WTC11 (cell line): ENCODE measurements at regions not wholly inside any gene's neighbourhood (a gene's known extent, or its start where the extent isn't known, plus 50 kb on each side); places are given as distances from the start of the nearest gene placed in this dataset.

Experiments
- ATAC-seq: fragments of 200-7000 bp; cut with Tn5 transposase; 2 replicates; pipeline ENCODE4 v1.10.0; 2021; ENCODE audit warnings: mild to moderate bottlenecking, moderate library complexity
- CTCF ChIA-PET: fragments of 300-600 bp; sonication (Branson Sonifier 250); formaldehyde crosslinking; loops from one replicate; lab custom pipeline; 2021; ENCODE audit warnings: antibody characterized with exemption; lab: Charles Lee
- POLR2A ChIA-PET: fragments of 350-600 bp; sonication (Branson Sonifier 250); formaldehyde crosslinking; loops from one replicate; lab custom pipeline; 2021; ENCODE audit warnings: antibody characterized with exemption; lab: Charles Lee
- DNase-seq: peaks from one replicate; pipeline ENCODE4 v3.0.0; 2021; ENCODE audit warnings: low spot score
- H3K27ac Mint-ChIP-seq: 2 replicates; pipeline ENCODE4 v1.8.0; 2021; ENCODE audit warnings: mixed read lengths
- H3K27me3 Mint-ChIP-seq: 2 replicates; pipeline ENCODE4 v1.8.0; 2021; ENCODE audit warnings: low read depth, mild to moderate bottlenecking, moderate library complexity, mixed read lengths
- H3K36me3 Mint-ChIP-seq: 2 replicates; pipeline ENCODE4 v1.8.0; 2021; ENCODE audit warnings: mixed read lengths
- H3K4me1 Mint-ChIP-seq: 2 replicates; pipeline ENCODE4 v1.8.0; 2022; ENCODE audit warnings: mixed read lengths
- H3K4me3 Mint-ChIP-seq: 2 replicates; pipeline ENCODE4 v1.8.0; 2021; ENCODE audit warnings: mild to moderate bottlenecking, moderate library complexity, mixed read lengths
- H3K9me3 Mint-ChIP-seq: 2 replicates; pipeline ENCODE4 v1.8.0; 2021; ENCODE audit warnings: mixed read lengths
- FOXJ3 ChIP-seq: sonication (generic); formaldehyde crosslinking; IDR thresholded peaks from 2 replicates; pipeline ENCODE4 v1.9.0; 2021; ENCODE audit warnings: missing genetic modification reagents, mild to moderate bottlenecking, borderline replicate concordance
- GRHL2 ChIP-seq: fragments of 250-450 bp; sonication (Bioruptor Pico); IDR thresholded peaks from 2 replicates; pipeline ENCODE4 v1.8.0; 2022; ENCODE audit warnings: mild to moderate bottlenecking, moderate library complexity; ENCODE audit not compliant: insufficient replicate concordance, severe bottlenecking
- IRF2 ChIP-seq: sonication (generic); formaldehyde crosslinking; IDR thresholded peaks from 2 replicates; pipeline ENCODE4 v1.8.0; 2022; ENCODE audit warnings: low read depth, missing genetic modification reagents, borderline replicate concordance
- MYBL2 ChIP-seq: sonication (generic); formaldehyde crosslinking; IDR thresholded peaks from 2 replicates; pipeline ENCODE4 v1.8.1; 2023; ENCODE audit warnings: mild to moderate bottlenecking, moderate library complexity, missing genetic modification reagents
- NFYB ChIP-seq: sonication (generic); formaldehyde crosslinking; conservative IDR thresholded peaks from 2 replicates; pipeline ENCODE4 v1.8.0; 2022; ENCODE audit warnings: low read depth, missing genetic modification reagents
- NR3C1 ChIP-seq: sonication (generic); formaldehyde crosslinking; conservative IDR thresholded peaks from 2 replicates; pipeline ENCODE4 v1.8.1; 2023; ENCODE audit warnings: low read depth, mild to moderate bottlenecking, missing genetic modification reagents
- SMAD3 ChIP-seq: sonication (generic); formaldehyde crosslinking; IDR thresholded peaks from 2 replicates; pipeline ENCODE4 v1.8.0; 2022; ENCODE audit warnings: missing genetic modification reagents, mild to moderate bottlenecking, borderline replicate concordance
- ZNF121 ChIP-seq: sonication (generic); formaldehyde crosslinking; IDR thresholded peaks from 2 replicates; pipeline ENCODE4 v1.8.0; 2023; ENCODE audit warnings: missing genetic modification reagents
- ZNF263 ChIP-seq: sonication (generic); formaldehyde crosslinking; IDR thresholded peaks from 2 replicates; pipeline ENCODE4 v1.8.1; 2022; ENCODE audit warnings: low read depth, mild to moderate bottlenecking, moderate library complexity, missing genetic modification reagents
- ZNF317 ChIP-seq: sonication (generic); formaldehyde crosslinking; IDR thresholded peaks from 2 replicates; pipeline ENCODE4 v1.8.1; 2023; ENCODE audit warnings: low read depth, mild to moderate bottlenecking, moderate library complexity, missing genetic modification reagents, borderline replicate concordance
- TF ChIP-seq, protein P1 (sequence below): sonication (generic); formaldehyde crosslinking; IDR thresholded peaks from 2 replicates; pipeline ENCODE4 v1.8.0; 2023; ENCODE audit warnings: missing genetic modification reagents
- TF ChIP-seq, protein P2 (sequence below): sonication (generic); formaldehyde crosslinking; IDR thresholded peaks from 2 replicates; pipeline ENCODE4 v1.8.1; 2023; ENCODE audit warnings: mild to moderate bottlenecking, missing genetic modification reagents
- TF ChIP-seq, protein P3 (sequence below): fragments of 250-450 bp; sonication (Bioruptor Pico); conservative IDR thresholded peaks from 2 replicates; pipeline ENCODE4 v1.9.0; 2021; ENCODE audit warnings: mild to moderate bottlenecking
- TF ChIP-seq, protein P4 (sequence below): sonication (generic); formaldehyde crosslinking; IDR thresholded peaks from 2 replicates; pipeline ENCODE4 v1.8.0; 2022; ENCODE audit warnings: missing genetic modification reagents

DNA sequence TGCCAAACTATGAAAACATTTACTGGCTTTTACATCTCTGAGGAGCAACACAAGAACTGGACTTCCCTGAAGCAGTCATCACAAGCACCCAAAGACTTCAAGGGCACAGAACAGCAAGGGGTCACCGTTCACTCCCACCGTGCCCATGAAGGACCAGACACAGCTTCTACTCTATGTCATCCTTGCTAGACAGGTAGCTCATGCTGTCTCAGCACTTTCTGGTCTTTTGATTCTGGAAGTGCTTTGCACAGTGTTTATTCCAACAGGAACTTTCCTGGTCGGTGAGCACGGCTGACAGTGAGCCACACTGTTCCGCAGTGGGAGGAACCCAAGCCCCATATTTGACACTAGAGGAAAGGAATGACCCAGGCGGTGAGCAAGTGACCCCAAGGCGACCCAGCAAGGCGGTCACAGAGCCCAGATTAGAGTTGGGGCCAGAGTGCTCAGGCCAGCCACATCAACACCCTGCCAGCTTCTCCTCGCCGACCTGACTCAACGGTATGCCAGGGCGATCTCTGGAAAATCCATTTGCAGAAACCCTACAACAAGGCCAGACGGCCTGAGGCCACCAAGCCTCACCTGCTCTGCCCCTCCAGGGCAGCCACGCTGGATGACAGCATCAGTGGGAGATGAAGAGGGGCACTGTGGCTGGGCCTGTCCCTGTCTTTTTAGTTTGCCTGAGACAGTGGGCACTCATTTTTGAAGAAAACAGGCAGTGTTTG, 318.6 kb downstream of the TCERG1L start:
- TF ChIP-seq, protein P1, sequence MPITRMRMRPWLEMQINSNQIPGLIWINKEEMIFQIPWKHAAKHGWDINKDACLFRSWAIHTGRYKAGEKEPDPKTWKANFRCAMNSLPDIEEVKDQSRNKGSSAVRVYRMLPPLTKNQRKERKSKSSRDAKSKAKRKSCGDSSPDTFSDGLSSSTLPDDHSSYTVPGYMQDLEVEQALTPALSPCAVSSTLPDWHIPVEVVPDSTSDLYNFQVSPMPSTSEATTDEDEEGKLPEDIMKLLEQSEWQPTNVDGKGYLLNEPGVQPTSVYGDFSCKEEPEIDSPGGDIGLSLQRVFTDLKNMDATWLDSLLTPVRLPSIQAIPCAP (CRISPR knock-in tag): no peak
- TF ChIP-seq FOXJ3: no peak
- ChIA-PET POLR2A (no interaction called here), CTCF (no interaction called here)
- Mint-ChIP-seq H3K9me3 (peaks cover 72% of the 10 kb centered on the region), H3K4me1 (no peaks in the 10 kb centered on the region; the same call in 1 of the 2 replicates), H3K4me3 (no peak overlapping the region), H3K27me3 (peaks cover 12% of the 10 kb centered on the region), H3K36me3 (peaks cover 75% of the 10 kb centered on the region), H3K27ac (no peak overlapping the region)
- no peak for DNase-seq
- no peak for ATAC-seq

DNA sequence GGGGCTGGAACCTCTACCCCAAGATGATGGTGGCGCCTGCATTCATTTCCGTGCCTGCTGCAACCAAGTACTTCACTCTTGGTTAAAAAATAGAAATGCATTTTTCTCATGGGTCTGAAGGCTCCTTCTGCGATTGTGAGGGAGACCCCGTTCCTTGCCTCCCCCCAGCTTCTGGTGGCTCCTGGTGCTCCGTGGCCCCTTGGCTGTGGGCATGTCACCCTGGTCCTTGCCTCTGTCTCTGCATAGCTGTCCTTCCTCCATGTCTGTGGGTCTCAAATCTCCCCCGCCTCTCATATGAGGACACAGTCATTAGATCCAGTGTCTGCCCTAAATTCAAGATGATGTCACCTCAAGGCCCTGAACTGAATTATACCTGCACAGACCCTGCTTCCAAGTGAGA, 317.9 kb downstream of the TCERG1L start:
- Mint-ChIP-seq H3K4me3 (no peak overlapping the region), H3K36me3 (peaks cover 70% of the 10 kb centered on the region), H3K27me3 (peaks cover 12% of the 10 kb centered on the region), H3K9me3 (peaks cover 71% of the 10 kb centered on the region), H3K4me1 (no peaks in the 10 kb centered on the region; the same call in 1 of the 2 replicates), H3K27ac (no peak overlapping the region)
- CTCF ChIA-PET: no interaction called here
- ATAC-seq (no peak), DNase-seq (no peak)
- POLR2A ChIA-PET: no interaction called here
- TF ChIP-seq, protein P2, sequence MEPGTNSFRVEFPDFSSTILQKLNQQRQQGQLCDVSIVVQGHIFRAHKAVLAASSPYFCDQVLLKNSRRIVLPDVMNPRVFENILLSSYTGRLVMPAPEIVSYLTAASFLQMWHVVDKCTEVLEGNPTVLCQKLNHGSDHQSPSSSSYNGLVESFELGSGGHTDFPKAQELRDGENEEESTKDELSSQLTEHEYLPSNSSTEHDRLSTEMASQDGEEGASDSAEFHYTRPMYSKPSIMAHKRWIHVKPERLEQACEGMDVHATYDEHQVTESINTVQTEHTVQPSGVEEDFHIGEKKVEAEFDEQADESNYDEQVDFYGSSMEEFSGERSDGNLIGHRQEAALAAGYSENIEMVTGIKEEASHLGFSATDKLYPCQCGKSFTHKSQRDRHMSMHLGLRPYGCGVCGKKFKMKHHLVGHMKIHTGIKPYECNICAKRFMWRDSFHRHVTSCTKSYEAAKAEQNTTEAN (CRISPR knock-in tag): no peak
- no peak for TF ChIP-seq SMAD3 (CRISPR knock-in tag)
- TF ChIP-seq ZNF317: no peak
- no peak for TF ChIP-seq ZNF263 (CRISPR knock-in tag)
- no peak for TF ChIP-seq MYBL2 (CRISPR knock-in tag)
- TF ChIP-seq IRF2 (CRISPR knock-in tag): no peak
- TF ChIP-seq GRHL2 (CRISPR knock-in tag): no peak
- TF ChIP-seq NFYB (CRISPR knock-in tag): no peak
- TF ChIP-seq, protein P1 (CRISPR knock-in tag): no peak
- TF ChIP-seq, protein P3, sequence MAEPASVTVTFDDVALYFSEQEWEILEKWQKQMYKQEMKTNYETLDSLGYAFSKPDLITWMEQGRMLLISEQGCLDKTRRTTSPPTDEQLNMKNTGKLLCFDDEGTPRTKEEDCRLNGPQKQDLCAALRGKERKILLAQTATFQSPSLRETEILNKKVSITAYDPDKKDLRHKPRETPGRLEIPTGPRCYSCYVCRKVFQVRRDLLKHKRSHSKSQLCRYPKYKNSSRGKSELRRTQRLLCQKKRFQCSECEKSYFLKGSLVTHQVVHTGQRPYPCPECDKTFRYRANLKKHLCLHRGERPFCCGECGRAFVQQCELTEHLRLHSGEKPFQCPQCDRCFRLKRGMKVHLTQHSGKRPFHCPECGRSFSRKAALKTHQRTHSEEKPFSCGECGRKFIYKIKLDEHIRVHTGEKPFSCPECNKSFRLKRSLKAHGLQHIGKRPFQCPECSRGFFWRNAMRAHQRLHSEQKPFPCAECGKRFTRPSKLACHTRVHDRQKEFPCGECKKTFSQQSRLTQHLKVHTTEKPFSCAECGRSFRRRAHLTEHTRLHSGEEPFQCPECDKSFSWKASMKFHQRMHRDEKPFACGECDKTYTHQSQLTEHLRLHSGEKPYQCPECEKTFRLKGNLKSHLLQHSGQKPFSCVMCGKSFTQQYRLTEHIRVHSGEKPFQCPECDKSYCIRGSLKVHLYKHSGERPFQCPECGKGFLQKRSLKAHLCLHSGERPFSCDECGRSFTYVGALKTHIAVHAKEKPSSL (CRISPR knock-in tag): no peak
- TF ChIP-seq NR3C1 (CRISPR knock-in tag): no peak
- TF ChIP-seq ZNF121 (CRISPR knock-in tag): no peak
- TF ChIP-seq, protein P4, sequence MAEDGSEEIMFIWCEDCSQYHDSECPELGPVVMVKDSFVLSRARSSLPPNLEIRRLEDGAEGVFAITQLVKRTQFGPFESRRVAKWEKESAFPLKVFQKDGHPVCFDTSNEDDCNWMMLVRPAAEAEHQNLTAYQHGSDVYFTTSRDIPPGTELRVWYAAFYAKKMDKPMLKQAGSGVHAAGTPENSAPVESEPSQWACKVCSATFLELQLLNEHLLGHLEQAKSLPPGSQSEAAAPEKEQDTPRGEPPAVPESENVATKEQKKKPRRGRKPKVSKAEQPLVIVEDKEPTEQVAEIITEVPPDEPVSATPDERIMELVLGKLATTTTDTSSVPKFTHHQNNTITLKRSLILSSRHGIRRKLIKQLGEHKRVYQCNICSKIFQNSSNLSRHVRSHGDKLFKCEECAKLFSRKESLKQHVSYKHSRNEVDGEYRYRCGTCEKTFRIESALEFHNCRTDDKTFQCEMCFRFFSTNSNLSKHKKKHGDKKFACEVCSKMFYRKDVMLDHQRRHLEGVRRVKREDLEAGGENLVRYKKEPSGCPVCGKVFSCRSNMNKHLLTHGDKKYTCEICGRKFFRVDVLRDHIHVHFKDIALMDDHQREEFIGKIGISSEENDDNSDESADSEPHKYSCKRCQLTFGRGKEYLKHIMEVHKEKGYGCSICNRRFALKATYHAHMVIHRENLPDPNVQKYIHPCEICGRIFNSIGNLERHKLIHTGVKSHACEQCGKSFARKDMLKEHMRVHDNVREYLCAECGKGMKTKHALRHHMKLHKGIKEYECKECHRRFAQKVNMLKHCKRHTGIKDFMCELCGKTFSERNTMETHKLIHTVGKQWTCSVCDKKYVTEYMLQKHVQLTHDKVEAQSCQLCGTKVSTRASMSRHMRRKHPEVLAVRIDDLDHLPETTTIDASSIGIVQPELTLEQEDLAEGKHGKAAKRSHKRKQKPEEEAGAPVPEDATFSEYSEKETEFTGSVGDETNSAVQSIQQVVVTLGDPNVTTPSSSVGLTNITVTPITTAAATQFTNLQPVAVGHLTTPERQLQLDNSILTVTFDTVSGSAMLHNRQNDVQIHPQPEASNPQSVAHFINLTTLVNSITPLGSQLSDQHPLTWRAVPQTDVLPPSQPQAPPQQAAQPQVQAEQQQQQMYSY (CRISPR knock-in tag): no peak
